NCI-H446 (cell line): ENCODE measurements at regions not wholly inside any gene's neighbourhood (a gene's known extent, or its start where the extent isn't known, plus 50 kb on each side); places are given as distances from the start of the nearest gene placed in this dataset.
"Not testable (repeated sequence)": the region's sequence is repeated elsewhere in the genome, so short reads cannot be mapped to it uniquely, and the experiment has no call there.

ENCODE experiments used
- DNase-seq, 2 experiments: peaks; one replicate each; lab custom pipeline; 2025; lab: John Stamatoyannopoulos, UW

DNA sequence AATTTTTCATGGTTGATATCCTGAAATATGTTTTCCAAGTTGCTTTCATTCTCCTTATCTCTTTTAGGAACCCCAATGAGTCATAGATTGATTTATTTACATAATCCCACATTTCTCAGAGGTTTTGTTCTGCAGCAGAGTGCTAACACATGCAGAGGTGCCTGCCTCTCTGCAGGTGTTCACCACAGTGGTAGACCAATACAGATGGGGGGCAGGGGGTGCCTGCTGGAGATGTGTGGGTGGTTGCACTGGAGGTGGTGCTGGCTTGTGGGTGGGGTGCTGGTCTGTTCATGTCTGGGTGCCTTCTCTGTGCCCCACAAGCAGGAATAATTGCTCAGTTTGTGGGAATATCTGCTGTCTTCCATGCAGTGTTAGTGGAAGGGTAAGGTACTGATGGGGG, 131.1 kb downstream of the JRKL start:
- no peak for DNase-seq

DNA sequence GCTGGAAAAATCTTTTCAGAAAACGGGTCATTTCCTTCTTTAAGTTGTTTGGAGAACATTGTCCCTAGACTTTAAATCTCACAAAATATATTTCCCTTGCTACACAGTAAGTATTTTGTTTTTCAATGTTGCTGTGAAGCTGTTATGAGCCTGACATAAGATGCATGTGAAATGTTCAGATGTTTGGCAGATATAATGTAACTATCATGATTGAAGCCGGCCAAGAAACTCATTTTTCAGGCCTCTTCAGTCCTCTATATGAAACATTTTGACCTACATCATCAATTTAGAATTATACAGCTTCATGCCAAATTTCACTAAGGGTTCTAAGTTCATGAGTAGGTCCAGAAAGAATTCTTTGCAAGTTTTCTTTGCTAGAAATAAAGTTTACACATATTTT, 133.8 kb downstream of the JRKL start:
- DNase-seq = no peak

DNA sequence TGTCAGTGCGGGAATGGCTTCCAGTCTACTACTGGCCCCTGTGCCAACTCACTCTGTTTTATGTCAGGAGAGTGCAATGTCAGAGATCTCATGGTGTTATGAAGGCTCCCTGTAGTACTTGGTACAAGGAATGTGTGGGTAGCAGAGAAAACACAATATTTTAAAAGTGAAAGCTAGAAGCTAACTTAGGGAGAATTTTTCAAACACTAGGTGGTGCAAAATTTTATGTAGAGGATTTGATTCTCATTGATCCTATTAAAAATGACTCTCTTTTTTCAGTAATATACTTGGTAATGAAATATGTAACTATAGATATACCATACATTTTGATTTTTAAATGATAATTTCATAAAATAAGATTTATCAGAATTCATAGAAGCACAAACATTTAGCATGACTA, 134.7 kb downstream of the JRKL start:
- no peak for DNase-seq

DNA sequence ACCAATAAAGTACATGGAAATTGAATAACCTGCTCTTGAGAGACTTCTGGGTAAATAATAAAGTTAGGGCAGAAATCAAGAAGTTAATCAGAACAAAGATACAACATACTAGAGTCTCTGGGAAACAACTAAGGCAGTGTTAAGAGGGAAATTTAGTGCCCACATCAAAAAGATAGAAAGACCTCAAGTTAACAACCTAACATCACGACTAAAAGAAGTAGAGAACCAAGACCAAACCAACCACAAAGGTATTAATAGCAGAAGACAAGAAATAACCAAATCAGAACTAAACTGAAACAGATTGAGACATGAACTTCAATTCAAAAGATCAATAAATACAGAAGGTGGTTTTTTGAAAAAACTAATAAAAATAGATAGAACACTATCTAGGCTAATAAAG, 140.7 kb downstream of the JRKL start:
- no peak for DNase-seq

DNA sequence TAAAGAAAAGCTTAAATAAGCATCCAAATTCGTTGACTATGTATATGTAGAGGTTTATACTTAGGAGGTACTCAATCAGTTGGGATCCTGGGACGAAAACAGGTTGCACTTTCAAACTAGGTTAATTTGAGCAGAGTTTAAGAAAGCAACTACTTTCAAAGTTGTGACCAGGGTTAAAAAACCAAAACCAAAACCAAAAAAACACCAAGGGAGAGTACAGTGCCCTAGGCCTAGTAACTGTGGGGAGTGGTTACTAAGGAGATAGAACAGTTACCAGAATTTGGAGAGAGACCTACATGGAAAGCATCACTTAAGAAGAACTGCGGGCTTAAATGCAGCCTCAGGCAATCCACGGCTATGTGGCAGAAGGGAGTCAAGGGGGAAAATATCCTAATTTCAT, 148.3 kb downstream of the JRKL start:
- DNase-seq = no peak

DNA sequence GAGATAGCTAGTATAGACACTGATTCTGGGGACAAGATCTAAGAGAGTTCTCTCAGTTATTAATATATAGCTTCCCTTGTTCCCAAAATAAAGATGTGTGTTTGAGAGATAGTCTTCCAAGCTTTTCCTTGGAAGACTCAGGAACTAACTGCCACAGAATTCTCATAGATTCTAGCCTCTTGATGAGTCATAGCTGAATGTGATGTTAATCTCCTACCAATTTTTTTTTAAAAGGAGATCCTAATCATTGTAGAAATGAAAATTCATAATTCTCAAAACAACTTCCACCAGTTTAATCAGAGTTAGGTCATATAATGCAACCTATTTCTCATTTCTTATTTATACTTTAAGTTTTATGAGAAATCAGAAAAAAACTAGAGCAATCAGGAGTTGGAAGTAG, 148.8 kb downstream of the JRKL start:
- no peak for DNase-seq

DNA sequence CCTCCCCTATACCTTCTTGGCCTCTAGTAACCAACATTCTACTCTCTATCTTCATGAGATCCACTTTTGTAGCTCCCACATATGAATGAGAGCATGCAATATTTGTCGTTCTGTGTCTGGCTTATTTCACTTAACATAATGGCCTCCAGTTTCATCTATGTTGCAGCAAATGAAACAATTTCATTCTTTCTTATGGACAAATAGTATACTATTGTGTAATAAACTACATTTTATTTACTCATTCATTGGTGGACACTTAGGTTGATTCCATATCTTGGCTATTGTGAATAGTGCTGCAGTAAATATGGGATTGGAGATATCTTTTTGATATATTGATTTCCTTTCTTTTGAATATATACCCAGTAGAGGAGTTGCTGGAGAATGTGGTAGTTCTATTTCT, 151.1 kb downstream of the JRKL start:
- DNase-seq = no peak

DNA sequence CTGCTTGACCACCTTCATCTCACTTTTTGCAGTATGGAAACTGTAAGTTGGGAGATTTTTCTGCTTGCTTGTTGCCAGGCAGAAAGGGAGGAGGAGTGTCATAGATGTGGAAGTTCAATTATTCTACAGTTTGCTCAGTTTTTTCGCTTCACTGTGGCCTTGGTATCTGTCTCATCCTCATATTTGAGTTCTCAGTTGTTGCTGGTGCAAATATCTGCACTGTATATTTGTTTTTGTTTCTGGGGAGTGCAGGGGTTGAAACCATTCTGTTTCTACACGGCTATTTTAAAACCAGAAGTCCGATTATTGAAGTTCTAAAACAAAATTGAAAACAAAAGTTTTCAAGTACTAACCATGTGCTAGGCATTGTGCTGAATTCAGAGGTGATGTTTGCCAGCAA, 153.4 kb downstream of the JRKL start:
- DNase-seq = no peak

DNA sequence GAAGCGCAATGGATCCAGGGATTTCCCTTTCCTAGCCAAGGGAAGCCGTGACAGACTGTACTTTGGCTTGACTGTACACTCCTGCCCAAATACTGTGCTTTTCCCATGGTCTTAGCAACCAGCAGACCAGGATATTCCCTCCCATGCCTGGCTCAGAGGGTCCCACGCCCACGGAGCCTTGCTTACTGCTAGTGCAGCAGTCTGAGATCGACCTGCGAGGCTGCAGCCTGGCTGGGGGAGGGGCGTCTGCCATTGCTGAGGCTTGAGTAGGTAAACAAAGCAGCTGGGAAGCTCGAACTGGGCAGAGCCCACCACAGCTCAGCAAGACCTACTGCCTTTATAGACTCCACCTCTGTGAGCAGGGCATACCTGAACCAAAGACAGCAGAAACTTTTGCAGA, 155.4 kb downstream of the JRKL start:
- not testable (repeated sequence) for DNase-seq

DNA sequence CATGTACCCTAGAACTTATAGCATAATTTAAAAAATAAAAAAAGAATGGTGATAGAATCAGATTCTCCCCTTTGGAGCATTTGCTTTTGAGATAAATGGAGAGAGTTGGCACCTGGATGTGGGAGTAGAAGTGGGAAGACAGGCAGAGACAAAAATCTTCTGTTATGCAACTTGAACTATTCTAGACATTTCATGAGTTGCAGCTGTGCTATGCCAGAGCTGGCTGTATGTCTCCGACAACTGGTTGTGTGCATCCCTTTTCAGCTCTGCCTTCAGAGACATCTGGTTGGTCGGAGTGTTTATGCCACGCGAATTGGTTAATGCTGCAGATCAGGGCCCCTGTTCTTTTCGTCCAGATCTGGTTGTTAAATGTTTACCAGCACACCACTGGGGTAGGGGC, 161.3 kb downstream of the JRKL start:
- DNase-seq = no peak

DNA sequence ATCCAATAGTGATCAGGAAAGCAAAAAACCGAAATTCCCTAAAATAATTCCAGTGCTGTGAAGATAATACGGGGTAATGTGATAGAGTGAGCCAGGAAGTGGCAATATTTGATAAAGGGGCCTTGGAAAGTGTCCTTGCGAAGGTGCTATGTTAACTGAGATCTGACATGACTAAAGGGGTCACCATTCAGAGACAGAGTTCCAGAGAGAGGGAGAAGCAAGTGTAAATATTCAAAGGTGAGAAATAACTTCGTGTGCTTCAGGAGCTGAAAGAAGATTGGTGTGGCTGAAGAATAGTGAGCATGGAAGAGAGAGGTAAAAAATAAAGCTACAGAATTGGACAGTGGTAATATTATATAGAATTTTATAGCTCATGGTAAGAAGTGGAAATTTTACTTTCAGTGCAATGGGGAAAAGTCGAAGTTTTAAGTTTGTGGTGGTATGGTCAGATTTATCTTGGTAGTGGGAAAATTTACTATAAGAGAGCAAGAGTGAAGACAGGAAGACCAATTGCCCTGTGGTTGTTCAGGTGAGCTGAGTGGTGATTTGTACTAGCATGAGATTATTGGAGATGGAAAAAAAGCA, 164.5 kb downstream of the JRKL start:
- no peak for DNase-seq

DNA sequence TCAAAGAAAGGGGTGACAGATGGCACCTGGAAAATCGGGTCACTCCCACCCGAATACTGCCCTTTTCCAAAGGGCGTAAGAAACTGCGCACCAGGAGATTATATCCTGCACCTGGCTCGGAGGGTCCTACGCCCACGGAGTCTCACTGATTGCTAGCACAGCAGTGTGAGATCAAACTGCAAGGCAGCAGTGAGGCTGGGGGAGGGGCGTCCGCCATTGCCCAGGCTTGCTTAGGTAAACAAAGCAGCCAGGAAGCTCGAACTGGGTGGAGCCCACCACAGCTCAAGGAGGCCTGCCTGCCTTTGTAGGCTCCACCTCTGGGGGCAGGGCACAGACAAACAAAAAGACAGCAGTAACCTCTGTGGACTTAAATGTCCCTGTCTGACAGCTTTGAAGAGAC, 166.0 kb downstream of the JRKL start:
- DNase-seq = not testable (repeated sequence)

DNA sequence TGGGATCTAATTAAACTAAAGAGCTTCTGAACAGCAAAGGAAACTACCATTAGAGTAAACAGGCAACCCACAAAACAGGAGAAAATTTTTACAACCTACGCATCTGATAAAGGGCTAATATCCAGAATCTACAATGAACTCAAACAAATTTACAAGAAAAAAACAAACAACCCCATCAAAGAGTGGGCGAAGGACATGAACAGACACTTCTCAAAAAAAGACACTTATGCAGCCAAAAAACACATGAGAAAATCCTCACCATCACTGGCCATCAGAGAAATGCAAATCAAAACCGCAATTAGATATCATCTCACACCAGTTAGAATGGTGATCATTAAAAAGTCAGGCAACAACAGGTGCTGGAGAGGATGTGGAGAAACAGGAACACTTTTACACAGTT, 170.9 kb downstream of the JRKL start:
- DNase-seq = not testable (repeated sequence)

DNA sequence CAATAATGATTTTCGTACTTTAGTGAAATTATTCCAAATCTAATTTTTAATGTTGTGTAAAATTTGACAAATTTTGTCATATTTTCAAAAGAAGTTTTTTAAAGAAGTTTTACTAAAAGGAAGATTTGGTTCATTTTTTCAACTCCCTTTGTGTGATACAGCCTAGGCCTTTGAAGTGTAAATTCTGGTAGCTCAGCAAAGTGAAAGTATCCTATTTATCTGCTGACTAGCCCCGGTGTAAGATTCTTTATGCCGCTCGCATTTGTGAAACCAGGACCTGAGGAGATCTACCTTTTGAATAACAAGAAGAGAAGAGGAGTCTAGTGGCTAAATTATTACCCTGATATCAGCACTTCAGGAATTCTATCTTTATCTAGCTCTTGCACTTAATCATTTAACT, 177.4 kb downstream of the JRKL start:
- no peak for DNase-seq

DNA sequence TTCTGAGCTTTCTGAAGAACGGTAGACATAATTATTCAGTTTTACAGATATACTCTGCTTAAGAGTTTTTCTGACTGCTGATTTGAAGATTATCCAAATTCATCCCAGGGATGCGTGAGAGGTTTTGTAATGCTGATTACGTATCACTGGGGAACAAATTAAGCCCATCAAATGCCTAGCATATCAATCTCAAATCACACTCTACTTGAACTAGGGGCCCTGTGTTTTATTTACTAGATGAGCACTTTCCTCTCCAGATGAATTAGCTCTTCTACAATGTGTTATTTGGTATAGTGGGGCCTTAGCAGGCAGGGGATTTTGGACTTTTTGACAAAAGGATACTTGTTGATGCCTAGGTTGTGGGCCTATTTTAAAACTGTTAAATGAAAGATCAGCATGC, 177.9 kb downstream of the JRKL start:
- no peak for DNase-seq

DNA sequence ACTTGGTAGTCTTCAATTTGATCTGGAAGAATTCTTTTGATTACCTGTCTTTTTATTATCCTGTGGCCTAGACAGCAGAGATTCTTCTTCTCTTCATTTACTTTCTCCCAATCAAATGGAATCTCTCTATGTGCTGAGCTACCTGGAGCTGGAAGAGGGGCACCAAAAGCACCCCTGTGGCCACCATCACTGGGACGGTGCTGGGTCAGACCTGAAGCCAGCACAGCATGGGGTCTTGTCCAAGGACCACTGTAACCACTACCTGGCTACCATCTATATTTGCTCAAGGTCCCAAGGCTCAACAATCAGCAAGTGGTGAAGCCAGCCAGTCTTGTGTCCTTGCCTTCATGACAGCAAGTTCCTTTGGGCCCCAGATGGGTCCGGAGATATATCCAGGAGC, 186.6 kb downstream of the JRKL start:
- DNase-seq = no peak

DNA sequence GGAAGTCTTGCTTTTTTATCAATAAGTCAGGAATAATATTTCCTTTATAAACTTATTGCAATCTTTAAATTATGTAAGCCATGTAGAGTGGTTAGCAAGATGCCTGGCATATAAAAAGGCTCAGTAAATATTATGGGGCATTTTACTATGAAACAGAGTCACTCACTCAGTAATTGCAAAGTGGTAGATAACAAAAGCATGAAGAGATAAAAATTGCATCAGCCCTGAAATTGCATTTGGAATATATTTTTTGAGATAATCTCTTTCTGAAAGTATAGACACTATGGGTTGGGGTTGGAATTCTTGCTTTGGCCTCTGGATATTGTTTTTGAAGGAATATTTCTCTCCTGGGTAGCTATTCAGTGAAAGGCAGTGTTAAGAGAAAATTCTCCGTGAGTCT, 188.6 kb downstream of the JRKL start:
- DNase-seq = no peak

DNA sequence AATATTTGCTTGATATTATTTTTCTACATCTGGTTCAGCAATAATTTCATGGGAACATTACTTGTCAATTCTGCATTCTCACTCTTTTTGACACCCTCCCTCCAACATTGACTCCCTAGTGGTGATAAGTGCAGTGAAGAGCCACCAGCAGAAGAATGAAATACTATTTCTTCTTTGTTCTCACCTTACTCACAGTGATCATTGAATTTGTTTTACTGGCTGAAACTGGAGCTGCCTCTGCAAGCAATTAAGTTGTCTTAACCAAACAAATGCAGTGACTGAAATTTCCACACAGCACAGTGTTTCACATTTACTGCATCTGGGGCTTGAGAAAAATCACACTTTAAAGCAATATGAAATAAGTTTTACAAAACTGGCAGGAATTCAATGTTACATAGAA, 189.8 kb downstream of the JRKL start:
- no peak for DNase-seq

DNA sequence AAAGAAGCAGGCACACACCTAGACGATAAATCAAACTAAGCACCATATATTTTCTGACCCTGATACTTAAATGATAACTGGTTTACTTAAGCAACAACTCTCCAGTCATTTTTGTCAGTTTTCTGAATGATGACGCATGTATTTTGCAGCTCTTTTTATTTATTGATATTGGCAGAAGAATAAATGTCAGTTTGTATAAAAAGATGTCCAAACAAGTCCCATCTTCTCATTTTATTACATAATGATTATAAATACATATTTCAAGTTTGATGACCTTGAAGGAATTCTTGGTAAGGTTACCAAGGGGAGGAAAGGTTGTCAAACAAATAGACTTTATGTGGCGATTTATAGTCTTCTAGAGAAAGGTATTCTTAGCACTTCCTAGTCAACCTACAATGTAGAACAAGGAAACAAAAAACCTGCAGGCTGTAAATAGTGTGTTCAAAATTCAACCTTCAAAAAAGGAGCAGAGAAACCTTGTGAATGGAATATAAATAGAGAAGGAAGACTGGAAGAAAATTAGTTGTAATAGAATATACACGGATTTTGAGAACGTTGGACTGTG, 190.7 kb downstream of the JRKL start:
- DNase-seq = no peak

DNA sequence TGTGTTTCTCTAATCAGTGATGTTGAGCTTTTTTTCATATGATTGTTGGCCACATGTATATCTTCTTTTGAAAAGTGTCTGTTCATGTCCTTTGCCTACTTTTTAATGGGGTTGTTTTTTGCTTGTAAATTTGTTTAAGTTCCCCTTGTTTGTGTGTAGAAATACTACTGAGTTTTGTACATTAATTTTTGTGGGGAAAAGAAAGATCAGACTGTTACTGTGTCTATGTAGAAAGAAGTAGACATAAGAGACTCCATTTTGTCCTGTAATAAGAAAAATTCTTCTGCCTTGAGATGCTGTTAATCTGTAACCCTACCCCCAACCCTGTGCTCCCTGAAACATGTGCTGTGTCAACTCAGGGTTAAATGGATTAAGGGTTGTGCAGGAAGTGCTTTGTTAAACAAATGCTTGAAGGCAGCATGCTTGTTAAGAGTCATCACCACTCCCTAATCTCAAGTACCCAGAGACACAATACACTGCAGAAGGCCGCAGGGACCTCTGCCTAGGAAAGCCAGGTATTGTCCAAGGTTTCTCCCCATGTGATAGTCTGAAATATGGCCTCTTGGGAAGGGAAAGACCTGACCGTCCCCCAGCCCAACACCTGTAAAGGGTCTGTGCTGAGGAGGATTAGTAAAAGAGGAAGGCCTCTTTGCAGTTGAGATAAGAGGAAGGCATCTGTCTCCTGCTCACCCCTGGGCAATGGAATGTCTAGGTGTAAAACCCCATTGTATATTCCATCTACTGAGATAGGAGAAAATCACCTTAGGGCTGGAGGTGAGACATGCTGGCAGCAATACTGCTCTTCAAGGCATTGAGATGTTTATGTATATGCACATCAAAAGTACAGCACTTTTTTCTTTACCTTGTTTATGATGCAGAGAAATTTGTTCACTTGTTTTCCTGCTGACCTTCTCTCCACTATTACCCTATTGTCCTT, 196.4 kb downstream of the JRKL start:
- not testable (repeated sequence) for DNase-seq

DNA sequence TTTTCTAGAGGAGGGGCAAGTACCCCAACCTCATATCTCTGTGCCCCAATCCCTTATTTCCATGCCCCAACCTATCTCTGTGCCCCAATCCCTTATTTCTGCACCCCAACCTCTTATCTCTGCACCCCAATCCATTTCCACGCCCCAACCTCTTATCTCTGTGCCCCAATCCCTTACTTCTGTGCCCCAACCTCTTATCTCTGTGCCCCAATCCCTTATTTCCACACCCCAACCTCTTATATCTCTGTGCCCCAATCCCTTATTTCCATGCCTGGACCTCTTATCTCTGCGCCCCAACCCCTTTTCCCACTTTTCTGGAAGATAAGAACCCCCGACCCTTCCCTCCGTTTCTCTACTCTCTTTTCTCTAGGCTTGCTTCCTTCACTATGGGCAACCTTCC, 199.0 kb downstream of the JRKL start:
- not testable (repeated sequence) for DNase-seq

DNA sequence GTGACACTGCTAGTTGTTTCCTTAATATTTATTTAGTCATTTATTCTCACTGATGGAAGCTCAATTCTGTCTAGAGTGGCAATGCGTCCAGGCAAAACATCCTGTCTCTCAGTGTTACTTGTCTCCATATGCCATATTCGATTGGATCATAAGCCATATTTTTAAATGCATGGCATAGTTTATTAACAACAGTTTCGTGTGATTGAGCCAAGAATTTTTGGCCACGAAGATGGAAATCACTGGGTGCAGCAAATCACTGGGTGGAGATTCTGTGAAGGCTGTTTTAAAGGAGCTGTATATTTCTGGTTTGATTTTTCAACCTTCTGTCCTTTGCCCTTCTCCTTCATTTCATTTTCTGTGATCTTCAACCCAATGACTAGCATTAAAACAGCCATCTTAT, 205.2 kb downstream of the JRKL start:
- peak in 1 of 2 experiments; percentile 62 for DNase-seq

DNA sequence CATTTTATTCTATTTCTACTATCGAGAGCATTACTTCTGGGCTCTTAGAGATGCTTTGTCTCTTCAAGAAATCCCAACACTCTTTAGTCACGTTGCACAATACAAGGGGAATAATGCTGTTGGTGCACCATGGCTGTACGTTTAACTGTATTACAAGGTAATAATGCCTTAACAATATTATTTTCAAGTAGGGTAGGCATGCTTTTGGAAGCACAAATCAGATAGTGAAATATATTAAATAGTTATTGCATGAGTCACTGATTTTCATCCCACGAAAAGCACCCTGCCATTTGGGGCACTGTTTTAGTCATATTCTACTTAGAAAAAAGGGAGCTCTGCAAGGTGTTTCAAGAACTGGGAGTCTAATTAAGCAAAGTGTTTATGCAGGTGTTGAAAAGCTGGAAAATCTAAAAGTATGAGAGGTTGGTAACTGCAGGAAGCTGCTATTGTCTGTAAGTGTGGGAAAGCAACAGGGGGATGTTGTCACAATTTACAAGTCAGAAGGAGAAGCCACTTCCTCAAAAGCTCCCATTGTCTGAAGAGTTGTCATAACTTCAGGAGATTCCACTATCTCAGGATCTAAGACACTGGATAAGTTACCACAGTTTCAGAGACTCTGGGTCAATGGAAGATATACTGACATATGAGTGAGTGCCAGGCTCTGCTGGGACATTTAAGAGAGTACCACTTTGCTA, 218.2 kb downstream of the JRKL start:
- no peak for DNase-seq
